ENCODE measurements at regions not wholly inside any gene's neighbourhood (a gene's known extent, or its start where the extent isn't known, plus 50 kb on each side); places are given as distances from the start of the nearest gene placed in this dataset.
A peak's percentile ranks its signal among the peaks of the same experiment; 100 is the strongest.

DNA sequence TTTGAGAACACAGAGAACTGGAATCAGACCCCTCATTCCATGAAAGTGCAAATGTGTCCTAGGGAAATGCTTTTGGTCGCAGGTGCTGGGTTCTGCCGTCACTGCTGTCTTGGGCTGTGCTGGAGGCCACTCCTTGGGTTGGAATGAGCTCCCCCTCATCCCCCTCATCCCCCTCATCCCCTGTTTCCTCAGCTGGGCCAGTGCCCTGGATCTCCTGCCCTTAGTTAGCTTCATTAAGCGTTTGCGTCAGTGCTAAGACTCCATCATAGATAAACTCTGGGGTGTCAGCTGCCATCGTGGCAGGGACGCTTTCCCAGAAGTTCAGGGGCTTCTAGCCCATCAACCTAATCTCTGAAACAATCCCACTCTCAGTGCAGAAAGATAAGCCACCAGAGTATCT is 97.1 kb upstream of the ZNF516 start:
- H3K4me3 ChIP-seq = no peak overlapping the region
- H3K27ac ChIP-seq (replicated peaks in 1 of 4) = no peak overlapping the region
- H3K27me3 ChIP-seq = peaks cover 0 to 19% (median 0%) of the 10 kb centered on the region in 4 donors
- peaks cover 0 to 9% (median 2%) of the 10 kb centered on the region in 4 donors for H3K4me1 ChIP-seq
- no peaks in the 10 kb centered on the region for H3K36me3 ChIP-seq
- intact Hi-C loops (cut with DNase I) = no loop called here
- no peak for DNase-seq (ENCODE audit: extremely low spot score)
- H3K9me3 ChIP-seq = no peaks in the 10 kb centered on the region
- WGBS = 91% methylated on average over 6 of the region's 6 CpGs
- TF ChIP-seq, protein P1, sequence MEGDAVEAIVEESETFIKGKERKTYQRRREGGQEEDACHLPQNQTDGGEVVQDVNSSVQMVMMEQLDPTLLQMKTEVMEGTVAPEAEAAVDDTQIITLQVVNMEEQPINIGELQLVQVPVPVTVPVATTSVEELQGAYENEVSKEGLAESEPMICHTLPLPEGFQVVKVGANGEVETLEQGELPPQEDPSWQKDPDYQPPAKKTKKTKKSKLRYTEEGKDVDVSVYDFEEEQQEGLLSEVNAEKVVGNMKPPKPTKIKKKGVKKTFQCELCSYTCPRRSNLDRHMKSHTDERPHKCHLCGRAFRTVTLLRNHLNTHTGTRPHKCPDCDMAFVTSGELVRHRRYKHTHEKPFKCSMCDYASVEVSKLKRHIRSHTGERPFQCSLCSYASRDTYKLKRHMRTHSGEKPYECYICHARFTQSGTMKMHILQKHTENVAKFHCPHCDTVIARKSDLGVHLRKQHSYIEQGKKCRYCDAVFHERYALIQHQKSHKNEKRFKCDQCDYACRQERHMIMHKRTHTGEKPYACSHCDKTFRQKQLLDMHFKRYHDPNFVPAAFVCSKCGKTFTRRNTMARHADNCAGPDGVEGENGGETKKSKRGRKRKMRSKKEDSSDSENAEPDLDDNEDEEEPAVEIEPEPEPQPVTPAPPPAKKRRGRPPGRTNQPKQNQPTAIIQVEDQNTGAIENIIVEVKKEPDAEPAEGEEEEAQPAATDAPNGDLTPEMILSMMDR (IDR thresholded peaks at IDR 0.05) = no peak
- no peak for TF ChIP-seq EP300 (IDR thresholded peaks at IDR 0.05)
- no peak for TF ChIP-seq POLR2A (IDR thresholded peaks at IDR 0.05; ENCODE audit: low read depth)
- TF ChIP-seq POLR2AphosphoS5 (IDR thresholded peaks at IDR 0.05) = no peak

DNA sequence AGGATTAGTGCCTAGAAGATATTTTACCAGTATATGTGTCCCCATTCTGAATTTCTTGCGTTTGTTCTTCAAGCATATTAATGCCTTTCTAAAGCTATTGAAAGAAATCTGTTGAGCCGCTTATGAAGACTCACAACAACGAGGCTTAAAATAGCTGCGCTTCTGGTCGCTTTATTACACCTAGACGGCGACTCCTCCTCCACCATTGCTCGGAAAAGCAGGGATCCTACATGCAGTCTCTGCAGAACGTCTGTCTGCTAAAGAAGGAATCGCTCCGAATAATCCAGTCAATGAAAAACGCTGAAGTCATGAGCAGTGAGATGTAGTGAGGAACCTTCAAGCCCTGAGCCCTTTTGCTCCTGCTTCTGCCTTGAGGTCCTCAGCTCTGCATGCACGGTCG is 94.8 kb upstream of the ZNF516 start:
- TF ChIP-seq POLR2AphosphoS5 (IDR thresholded peaks at IDR 0.05) (no peak), POLR2A (IDR thresholded peaks at IDR 0.05; ENCODE audit: low read depth) (no peak), EP300 (IDR thresholded peaks at IDR 0.05) (no peak)
- TF ChIP-seq, protein P1 (IDR thresholded peaks at IDR 0.05) = no peak
- Histone ChIP-seq H3K36me3 (no peaks in the 10 kb centered on the region), H3K27me3 (peaks cover 0 to 19% (median 0%) of the 10 kb centered on the region in 4 donors), H3K4me1 (peaks cover 0 to 9% (median 2%) of the 10 kb centered on the region in 4 donors), H3K9me3 (no peaks in the 10 kb centered on the region), H3K4me3 (no peak overlapping the region), H3K27ac (replicated peaks in 1 of 4) (no peak overlapping the region)
- no peak for DNase-seq (ENCODE audit: extremely low spot score)
- 82% methylated on average over 13 of the region's 14 CpGs for WGBS
- intact Hi-C loops (cut with DNase I) = no loop called here

DNA sequence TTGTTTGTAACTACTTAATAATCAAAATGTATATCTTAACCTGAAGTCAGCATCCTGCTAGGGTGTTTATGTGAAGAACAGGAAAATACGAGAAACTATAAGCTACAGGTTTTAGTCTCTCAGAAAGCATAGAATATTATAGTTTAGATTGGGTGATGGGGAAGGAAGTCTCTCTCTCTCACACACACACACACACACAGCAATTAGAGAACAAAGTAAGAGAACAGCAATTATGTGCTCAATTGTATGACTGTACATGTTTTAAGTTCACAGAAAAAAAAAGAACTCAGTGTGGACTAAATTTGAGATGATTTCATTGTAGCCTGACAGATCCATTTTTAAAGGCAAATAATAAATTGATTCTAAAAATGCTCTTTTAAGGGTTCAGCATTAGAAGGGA is 94.3 kb upstream of the ZNF516 start:
- 37% methylated on average over 1 of the region's 1 CpG for WGBS
- DNase-seq (ENCODE audit: extremely low spot score) = no peak
- Histone ChIP-seq H3K9me3 (no peaks in the 10 kb centered on the region), H3K27ac (replicated peaks in 1 of 4) (no peak overlapping the region), H3K36me3 (no peaks in the 10 kb centered on the region), H3K27me3 (peaks cover 0 to 19% (median 0%) of the 10 kb centered on the region in 4 donors), H3K4me3 (peak overlapping the region; percentile 29 to 46 (median 33)), H3K4me1 (peaks cover 0 to 9% (median 2%) of the 10 kb centered on the region in 4 donors)
- TF ChIP-seq EP300 (IDR thresholded peaks at IDR 0.05) = no peak
- no peak for TF ChIP-seq POLR2AphosphoS5 (IDR thresholded peaks at IDR 0.05)
- TF ChIP-seq, protein P1 (IDR thresholded peaks at IDR 0.05) = no peak
- TF ChIP-seq POLR2A (IDR thresholded peaks at IDR 0.05; ENCODE audit: low read depth) = no peak
- intact Hi-C loops (cut with DNase I) = no loop called here

DNA sequence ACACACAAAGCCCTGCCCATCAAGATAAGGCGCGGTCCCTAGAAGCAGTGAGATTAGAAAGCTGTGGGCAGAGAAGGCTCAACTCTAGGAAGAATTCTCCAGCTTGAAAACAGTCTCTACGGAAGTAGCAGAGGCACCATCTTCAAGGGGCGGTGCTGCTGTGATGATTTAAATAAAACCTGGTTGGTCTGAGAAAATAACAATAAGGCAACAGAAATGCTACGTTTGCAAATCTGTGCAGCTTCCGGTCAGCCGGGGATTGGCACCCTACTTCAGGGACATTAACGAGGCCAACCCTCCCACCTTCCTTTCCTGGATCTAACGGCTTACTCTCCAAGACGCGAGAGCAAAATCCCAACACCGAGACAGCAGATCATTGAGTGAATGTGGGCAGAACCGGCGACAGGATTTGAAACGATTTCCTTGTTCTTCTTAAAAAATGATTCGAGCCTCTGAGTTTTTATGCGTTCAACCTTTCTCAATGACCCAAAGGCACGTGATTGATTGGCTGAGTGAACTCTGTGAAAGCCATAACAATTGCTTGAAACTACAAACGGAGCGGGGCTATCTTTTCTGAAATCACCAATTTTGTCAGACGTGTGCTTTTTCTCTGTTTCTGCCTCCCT is 93.7 kb upstream of the ZNF516 start:
- H3K27me3 ChIP-seq = peaks cover 0 to 17% (median 0%) of the 10 kb centered on the region in 4 donors
- peak overlapping the region; percentile 29 to 46 (median 33) for H3K4me3 ChIP-seq
- no peaks in the 10 kb centered on the region for H3K9me3 ChIP-seq
- no peaks in the 10 kb centered on the region for H3K36me3 ChIP-seq
- DNase-seq (ENCODE audit: extremely low spot score) = no peak
- intact Hi-C loops (cut with DNase I) = no loop called here
- no peak for TF ChIP-seq EP300 (IDR thresholded peaks at IDR 0.05)
- TF ChIP-seq, protein P1 (IDR thresholded peaks at IDR 0.05) = no peak
- no peak for TF ChIP-seq POLR2AphosphoS5 (IDR thresholded peaks at IDR 0.05)
- no peak for TF ChIP-seq POLR2A (IDR thresholded peaks at IDR 0.05; ENCODE audit: low read depth)
- peaks cover 0 to 9% (median 2%) of the 10 kb centered on the region in 4 donors for H3K4me1 ChIP-seq
- no peak overlapping the region for H3K27ac ChIP-seq (replicated peaks in 1 of 4)
- 20% methylated on average over 21 of the region's 21 CpGs for WGBS

DNA sequence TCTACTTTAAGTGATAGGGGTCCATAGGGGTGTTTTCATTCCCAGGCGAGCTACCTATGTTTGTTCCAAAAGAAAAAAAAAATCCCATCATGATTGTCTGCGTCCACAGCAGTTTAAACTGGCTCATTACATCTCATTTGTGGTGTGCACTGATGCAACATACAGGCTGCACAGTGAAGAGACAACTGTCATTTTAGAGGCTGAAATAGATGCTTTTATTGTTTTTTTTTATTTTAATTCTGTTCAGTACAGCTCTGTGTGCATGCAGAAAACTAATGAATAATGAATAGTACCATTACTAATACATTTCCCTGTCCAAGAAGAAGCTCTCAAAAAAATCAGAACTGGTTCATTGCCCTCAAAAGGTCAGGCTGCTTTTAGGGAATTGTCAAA is 92.8 kb upstream of the ZNF516 start:
- TF ChIP-seq EP300 (IDR thresholded peaks at IDR 0.05) (no peak), POLR2A (IDR thresholded peaks at IDR 0.05; ENCODE audit: low read depth) (no peak), POLR2AphosphoS5 (IDR thresholded peaks at IDR 0.05) (no peak)
- TF ChIP-seq, protein P1 (IDR thresholded peaks at IDR 0.05) = no peak
- H3K27me3 ChIP-seq = peaks cover 0 to 8% (median 0%) of the 10 kb centered on the region in 4 donors
- H3K4me3 ChIP-seq = no peak overlapping the region
- no peak overlapping the region for H3K27ac ChIP-seq (replicated peaks in 1 of 4)
- intact Hi-C loops (cut with DNase I) = no loop called here
- no peak for DNase-seq (ENCODE audit: extremely low spot score)
- peaks cover 0 to 9% (median 2%) of the 10 kb centered on the region in 4 donors for H3K4me1 ChIP-seq
- H3K9me3 ChIP-seq = no peaks in the 10 kb centered on the region
- H3K36me3 ChIP-seq = no peaks in the 10 kb centered on the region
- WGBS = 93% methylated on average over 2 of the region's 2 CpGs
